Thyroid gland (tissue), 4 donors: ENCODE measurements at regions not wholly inside any gene's neighbourhood (a gene's known extent, or its start where the extent isn't known, plus 50 kb on each side); places are given as distances from the start of the nearest gene placed in this dataset.

Source experiments
- DNase-seq, 2 donors: peaks; one replicate each; pipeline ENCODE4 v3.0.0-alpha.2; 2019
- H3K27ac ChIP-seq, 3 donors: fragments of 200-600 bp; sonication (generic); 1 replicate in 2 of 3; 2 replicates in 1 of 3; pipeline ENCODE4 v1.5.1; 2016 to 2019; ENCODE audit warnings: mild to moderate bottlenecking in 1 of 3, moderate library complexity in 1 of 3
- H3K27me3 ChIP-seq: fragments of 200-600 bp; sonication (generic); one replicate; pipeline ENCODE4 v1.5.1; 2019
- H3K36me3 ChIP-seq, 2 donors: fragments of 200-600 bp; sonication (generic); one replicate each; pipeline ENCODE4 v1.5.1; 2016 to 2019
- H3K4me1 ChIP-seq, 2 donors: fragments of 200-600 bp; sonication (generic); one replicate each; pipeline ENCODE4 v1.5.1; 2017 to 2019
- H3K4me3 ChIP-seq, 3 donors: fragments of 200-600 bp; sonication (generic); replicated peaks in 1 of 3; 1 replicate in 2 of 3; 2 replicates in 1 of 3; pipeline ENCODE4 v1.5.1; 2016; ENCODE audit warnings: mild to moderate bottlenecking in 1 of 3
- H3K9me3 ChIP-seq: fragments of 200-600 bp; sonication (generic); one replicate; pipeline ENCODE4 v1.5.1; 2017
- POLR2A ChIP-seq, 2 donors: fragments of 450-650 bp; IDR thresholded peaks; one replicate each; pipeline ENCODE4 v1.6.1; 2017; ENCODE audit warnings: antibody characterized with exemption in 2 of 2, mild to moderate bottlenecking in 2 of 2, moderate library complexity in 1 of 2
- WGBS, 2 donors: methylation state at CpG; one replicate each; pipeline ENCODE4 v1.1.5; 2017; 5-methylcytosine and 5-hydroxymethylcytosine counted together
- intact Hi-C: fragments of 100-400 bp; cut with DNase I; formaldehyde crosslinking; loops from one replicate; pipeline ENCODE4 v1.15.1; 2023
- TF ChIP-seq, protein P1 (sequence below), 6 experiments: fragments of 200-600 bp in 3 of 6; fragments of 450-650 bp in 3 of 6; sonication (generic) in 3 of 6; IDR thresholded peaks; one replicate each; pipeline ENCODE4 v1.5.1; 2016 to 2019; ENCODE audit warnings: antibody characterized with exemption in 6 of 6, mild to moderate bottlenecking in 2 of 6, inconsistent platforms in 1 of 6, moderate library complexity in 1 of 6

GRCh38 chr16:56019274-56019673, 144.1 kb upstream of the CES5A start:
- DNase-seq = no peak
- intact Hi-C loops = no loop called here

DNA sequence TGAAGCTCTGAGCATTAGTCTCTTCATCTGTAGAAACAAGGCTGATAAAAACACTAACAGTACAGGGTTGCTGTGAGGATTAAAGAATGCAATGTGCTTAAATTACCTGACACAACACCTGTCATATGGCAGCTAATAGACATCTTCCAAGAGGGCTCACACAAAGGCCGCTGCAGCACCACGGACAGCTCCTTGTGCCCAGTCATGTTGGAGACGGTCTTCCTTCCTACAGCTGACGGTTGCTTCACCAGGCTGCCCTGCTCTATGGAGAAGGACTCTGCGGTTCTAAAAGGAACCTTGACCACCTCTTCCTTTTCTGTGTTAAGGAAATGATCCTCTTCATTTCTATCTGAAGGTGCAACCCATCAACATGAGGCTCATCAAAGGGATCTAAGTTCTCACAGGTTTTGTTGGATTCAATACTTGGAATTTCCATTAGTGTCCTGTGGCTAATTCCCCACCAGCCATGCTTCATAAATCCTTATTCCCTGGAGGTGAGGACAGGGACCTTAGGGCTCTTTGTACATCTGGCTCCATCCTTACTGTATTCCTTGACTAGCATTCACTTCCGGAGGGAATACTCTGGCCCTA, 138.9 kb upstream of the CES5A start:
- intact Hi-C loops = no loop called here
- H3K4me1 ChIP-seq = peaks cover 2 to 6% of the 10 kb centered on the region in 2 donors
- no peak overlapping the region for H3K4me3 ChIP-seq
- no peaks in the 10 kb centered on the region for H3K9me3 ChIP-seq
- H3K27me3 ChIP-seq = no peaks in the 10 kb centered on the region
- H3K36me3 ChIP-seq = no peaks in the 10 kb centered on the region
- WGBS, 2 donors = 21 to 25% methylated on average over 6 of the region's 6 CpGs
- no peak overlapping the region for H3K27ac ChIP-seq
- DNase-seq = peak; percentile 44 to 72
- TF ChIP-seq POLR2A (IDR thresholded peaks at IDR 0.05) = no peak
- TF ChIP-seq, protein P1, sequence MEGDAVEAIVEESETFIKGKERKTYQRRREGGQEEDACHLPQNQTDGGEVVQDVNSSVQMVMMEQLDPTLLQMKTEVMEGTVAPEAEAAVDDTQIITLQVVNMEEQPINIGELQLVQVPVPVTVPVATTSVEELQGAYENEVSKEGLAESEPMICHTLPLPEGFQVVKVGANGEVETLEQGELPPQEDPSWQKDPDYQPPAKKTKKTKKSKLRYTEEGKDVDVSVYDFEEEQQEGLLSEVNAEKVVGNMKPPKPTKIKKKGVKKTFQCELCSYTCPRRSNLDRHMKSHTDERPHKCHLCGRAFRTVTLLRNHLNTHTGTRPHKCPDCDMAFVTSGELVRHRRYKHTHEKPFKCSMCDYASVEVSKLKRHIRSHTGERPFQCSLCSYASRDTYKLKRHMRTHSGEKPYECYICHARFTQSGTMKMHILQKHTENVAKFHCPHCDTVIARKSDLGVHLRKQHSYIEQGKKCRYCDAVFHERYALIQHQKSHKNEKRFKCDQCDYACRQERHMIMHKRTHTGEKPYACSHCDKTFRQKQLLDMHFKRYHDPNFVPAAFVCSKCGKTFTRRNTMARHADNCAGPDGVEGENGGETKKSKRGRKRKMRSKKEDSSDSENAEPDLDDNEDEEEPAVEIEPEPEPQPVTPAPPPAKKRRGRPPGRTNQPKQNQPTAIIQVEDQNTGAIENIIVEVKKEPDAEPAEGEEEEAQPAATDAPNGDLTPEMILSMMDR (IDR thresholded peaks at IDR 0.05) = no peak

More at GRCh38 chr16:56019274-56019673, 144.1 kb upstream of the CES5A start:
- Histone ChIP-seq H3K9me3 (no peaks in the 10 kb centered on the region), H3K4me1 (peaks cover 8 to 13% of the 10 kb centered on the region in 2 donors), H3K27ac (no peak overlapping the region), H3K4me3 (no peak overlapping the region), H3K27me3 (no peaks in the 10 kb centered on the region), H3K36me3 (no peaks in the 10 kb centered on the region)
- TF ChIP-seq POLR2A (IDR thresholded peaks at IDR 0.05) = no peak
- TF ChIP-seq, protein P1 (IDR thresholded peaks at IDR 0.05) = no peak

DNA sequence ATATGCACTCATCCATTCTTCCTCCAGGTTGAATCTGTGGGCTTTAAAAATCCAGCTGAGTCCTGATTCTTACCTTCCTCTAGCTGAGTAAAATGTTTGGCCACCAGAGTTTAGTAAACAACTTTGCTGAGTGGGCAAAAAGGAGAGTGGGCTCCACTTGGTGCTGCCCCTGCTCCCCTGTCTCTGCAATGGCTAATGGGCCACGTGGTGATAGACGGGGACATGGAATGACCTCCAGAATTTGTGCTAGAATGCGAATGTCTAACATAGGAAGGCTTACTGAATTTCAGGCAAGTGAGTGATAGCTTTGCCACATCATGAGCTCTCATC, 137.3 kb upstream of the CES5A start:
- H3K27me3 ChIP-seq = no peaks in the 10 kb centered on the region
- DNase-seq = no peak
- H3K27ac ChIP-seq = no peak overlapping the region
- no peaks in the 10 kb centered on the region for H3K36me3 ChIP-seq
- H3K9me3 ChIP-seq = no peaks in the 10 kb centered on the region
- no peaks in the 10 kb centered on the region for H3K4me1 ChIP-seq
- H3K4me3 ChIP-seq = no peak overlapping the region
- 71 to 73% methylated on average over 3 of the region's 3 CpGs for WGBS, 2 donors
- intact Hi-C loops = no loop called here
- TF ChIP-seq POLR2A (IDR thresholded peaks at IDR 0.05) = no peak
- TF ChIP-seq, protein P1 (IDR thresholded peaks at IDR 0.05) = no peak

GRCh38 chr16:56011808-56012481, 136.8 kb upstream of the CES5A start:
- DNase-seq = no peak

GRCh38 chr16:56005958-56006357, 130.8 kb upstream of the CES5A start:
- Histone ChIP-seq H3K4me3 (no peak overlapping the region), H3K4me1 (no peaks in the 10 kb centered on the region), H3K27ac (no peak overlapping the region), H3K9me3 (no peaks in the 10 kb centered on the region), H3K27me3 (no peaks in the 10 kb centered on the region), H3K36me3 (no peaks in the 10 kb centered on the region)
- TF ChIP-seq, protein P1 (IDR thresholded peaks at IDR 0.05) = no peak
- no peak for TF ChIP-seq POLR2A (IDR thresholded peaks at IDR 0.05)
- intact Hi-C loops = no loop called here
- WGBS, 2 donors = 38 to 61% methylated on average over 1 of the region's 1 CpG
- DNase-seq = no peak

More at GRCh38 chr16:56011808-56012481, 136.8 kb upstream of the CES5A start:
- WGBS, 2 donors = 43 to 48% methylated on average over 3 of the region's 3 CpGs
- intact Hi-C loops = no loop called here
- H3K36me3 ChIP-seq = no peaks in the 10 kb centered on the region
- no peaks in the 10 kb centered on the region for H3K4me1 ChIP-seq
- TF ChIP-seq, protein P1 (IDR thresholded peaks at IDR 0.05) = no peak
- TF ChIP-seq POLR2A (IDR thresholded peaks at IDR 0.05) = no peak
- H3K9me3 ChIP-seq = no peaks in the 10 kb centered on the region
- H3K4me3 ChIP-seq = no peak overlapping the region
- no peak overlapping the region for H3K27ac ChIP-seq
- H3K27me3 ChIP-seq = no peaks in the 10 kb centered on the region
